ENCODE measurements at regions not wholly inside any gene's neighbourhood (a gene's known extent, or its start where the extent isn't known, plus 50 kb on each side); places are given as distances from the start of the nearest gene placed in this dataset.

GRCh38 chr13:105048677-105049076 lies 1486.8 kb downstream of the EFNB2 start (continued):
- TF ChIP-seq ZNF462 (CRISPR knock-in tag; IDR thresholded peaks at IDR 0.05), result no peak
- no peak for TF ChIP-seq ETS1 (IDR thresholded peaks at IDR 0.05)

- Mint-ChIP-seq H3K27me3 (ENCODE audit: insufficient read depth, low read depth, poor library complexity) (no peaks in the 10 kb centered on the region), H3K4me3 (no peak overlapping the region), H3K36me3 (ENCODE audit: low read depth) (peaks cover 9% of the 10 kb centered on the region; the same call in 2 of the 3 replicates), H3K9me3 (peaks cover 10% of the 10 kb centered on the region), H3K27ac (no peak overlapping the region), H3K4me1 (no peaks in the 10 kb centered on the region)
- Histone ChIP-seq H3K4me1 (ENCODE audit: insufficient read depth) (no peaks in the 10 kb centered on the region), H4K20me1 (replicated peaks; ENCODE audit: insufficient read depth) (no peaks in the 10 kb centered on the region), H3K4me3 (no peak overlapping the region), H2AFZ (no peak overlapping the region), H3K4me2 (no peak overlapping the region), H3K36me3 (ENCODE audit: insufficient read depth) (no peaks in the 10 kb centered on the region), H3K27me3 (ENCODE audit: insufficient read depth) (no peaks in the 10 kb centered on the region), H3K27ac (ENCODE audit: low read depth) (no peak overlapping the region), H3K79me2 (replicated peaks; ENCODE audit: insufficient read depth) (no peaks in the 10 kb centered on the region), H3K9me2 (ENCODE audit: insufficient read depth) (peaks cover 8% of the 10 kb centered on the region; the same call in 1 of the 2 replicates), H3F3A (replicated peaks; ENCODE audit: low read depth) (no peaks in the 10 kb centered on the region)
- DNase-seq (ENCODE audit: low spot score) (no peak), ATAC-seq (no peak)
- TF ChIP-seq CTCF (conservative IDR thresholded peaks at IDR 0.05; ENCODE audit: low read depth in 2 of 2) (no peak), REST (IDR thresholded peaks at IDR 0.05; ENCODE audit: unreplicated experiment) (no peak), POLR2AphosphoS5 (IDR thresholded peaks at IDR 0.05; ENCODE audit: low read depth) (no peak)
These were observed 1487.7 kb downstream of the EFNB2 start for GRCh38 chr13:105047676-105048295.

Data from GM23338 (cell line).